DMS 273 treated with DMSO at 0.1 percent for 48 hours (cell line): ENCODE measurements at regions not wholly inside any gene's neighbourhood (a gene's known extent, or its start where the extent isn't known, plus 50 kb on each side); places are given as distances from the start of the nearest gene placed in this dataset.

Source experiments
- DNase-seq: peaks from one replicate; lab custom pipeline; 2025; lab: John Stamatoyannopoulos, UW

DNA sequence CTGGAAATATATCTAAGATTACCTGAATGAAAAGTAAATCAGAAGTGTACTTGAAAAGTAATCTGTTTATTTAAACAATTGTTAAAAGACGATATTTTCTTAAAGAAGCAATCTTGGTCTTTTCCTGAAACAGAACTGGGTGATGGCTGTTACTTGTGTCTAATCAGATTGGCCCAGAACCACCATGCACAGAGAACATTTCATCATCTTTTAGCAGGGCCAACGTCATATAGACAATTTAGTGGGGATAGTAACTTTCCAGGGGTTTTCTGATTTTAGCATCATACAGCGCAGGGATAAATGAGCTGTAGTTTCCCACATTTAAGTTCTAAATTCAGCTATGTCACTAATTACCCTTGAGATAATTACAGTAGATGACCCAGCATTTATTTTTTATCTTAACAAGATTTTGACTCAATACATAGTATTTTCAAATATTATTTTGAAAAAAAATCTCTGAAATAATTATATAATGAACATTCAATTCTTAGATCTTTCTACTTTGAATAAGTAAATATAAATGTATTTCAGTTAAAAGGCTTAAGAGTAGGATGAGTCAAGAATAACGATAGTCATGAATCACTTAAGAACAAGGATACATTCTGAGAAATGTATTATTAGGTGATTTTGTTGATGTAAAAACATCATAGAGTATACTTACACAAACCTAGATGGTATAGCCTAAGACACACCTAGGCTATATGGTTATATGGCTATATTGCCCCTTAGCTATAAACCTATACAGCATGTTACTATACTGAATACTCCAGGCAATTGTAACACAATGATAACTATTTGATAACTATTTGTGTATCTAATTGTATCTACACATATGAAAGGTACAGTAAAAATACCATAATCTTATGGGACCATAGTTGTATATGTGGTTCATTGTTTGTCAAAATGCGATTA, 103.8 kb upstream of the MME start:
- no peak for DNase-seq

GRCh38 chr3:154973851-154974250, 106.3 kb upstream of the MME start:
- DNase-seq, result no peak

DNA sequence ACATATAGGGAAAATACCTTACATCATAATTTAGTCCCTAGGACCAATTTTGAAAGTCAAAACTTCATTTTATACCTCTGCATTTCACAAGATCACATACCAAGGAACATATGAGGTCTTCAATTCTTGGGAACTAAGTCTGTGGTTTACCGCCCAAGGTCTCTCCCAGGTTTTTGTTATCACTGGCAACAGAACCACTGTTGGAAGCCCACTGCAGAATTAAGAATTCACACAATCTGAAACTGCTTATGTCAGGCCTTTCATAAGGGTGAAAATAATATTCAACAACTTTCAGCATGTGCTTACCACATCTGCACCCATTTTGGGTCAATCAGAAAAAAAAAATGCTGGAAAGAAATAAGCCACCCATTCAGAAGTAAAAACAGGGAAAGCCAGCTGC, 107.2 kb upstream of the MME start:
- no peak for DNase-seq

GRCh38 chr3:154971771-154972326, 108.3 kb upstream of the MME start:
- no peak for DNase-seq

GRCh38 chr3:154971341-154971740, 108.8 kb upstream of the MME start:
- DNase-seq, result no peak

- DNase-seq, result no peak
Observed at GRCh38 chr3:154970797-154971196, 109.3 kb upstream of the MME start.

GRCh38 chr3:154969366-154969765, 110.8 kb upstream of the MME start:
- DNase-seq, result no peak

GRCh38 chr3:154967090-154967489, 113.0 kb upstream of the MME start:
- no peak for DNase-seq

- DNase-seq, result no peak
Observed at GRCh38 chr3:154956815-154957214, 123.3 kb upstream of the MME start.

DNA sequence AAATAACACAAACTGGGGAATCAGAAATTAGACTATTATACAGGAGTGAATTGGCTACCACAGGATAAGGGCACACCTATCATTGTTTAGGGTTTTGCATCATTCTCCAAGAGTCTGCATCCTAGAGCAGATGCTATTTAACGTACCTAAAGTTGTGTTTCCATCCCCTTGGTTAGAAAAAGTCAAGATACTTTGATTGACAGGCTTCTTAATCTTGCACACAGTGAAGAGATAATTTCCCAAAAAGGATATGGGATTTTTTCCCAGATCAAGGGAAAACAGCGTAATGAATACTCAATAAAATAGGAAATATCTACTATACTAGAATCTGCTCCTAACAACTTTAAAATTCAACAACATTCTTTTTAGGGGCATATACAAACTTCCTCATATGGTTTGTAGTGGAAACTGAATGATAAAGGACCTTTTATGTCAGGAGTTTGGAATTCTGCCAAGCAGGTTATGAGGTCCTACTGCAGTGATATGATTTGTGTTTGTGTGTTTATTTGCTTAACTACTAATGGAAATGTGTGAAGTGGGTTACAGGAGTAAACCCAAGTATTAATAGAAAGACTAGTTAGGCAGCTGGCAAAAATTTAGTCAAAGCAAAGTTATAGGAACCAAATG, 124.1 kb upstream of the MME start:
- DNase-seq, result no peak

GRCh38 chr3:154954757-154955156, 125.4 kb upstream of the MME start:
- no peak for DNase-seq

DNA sequence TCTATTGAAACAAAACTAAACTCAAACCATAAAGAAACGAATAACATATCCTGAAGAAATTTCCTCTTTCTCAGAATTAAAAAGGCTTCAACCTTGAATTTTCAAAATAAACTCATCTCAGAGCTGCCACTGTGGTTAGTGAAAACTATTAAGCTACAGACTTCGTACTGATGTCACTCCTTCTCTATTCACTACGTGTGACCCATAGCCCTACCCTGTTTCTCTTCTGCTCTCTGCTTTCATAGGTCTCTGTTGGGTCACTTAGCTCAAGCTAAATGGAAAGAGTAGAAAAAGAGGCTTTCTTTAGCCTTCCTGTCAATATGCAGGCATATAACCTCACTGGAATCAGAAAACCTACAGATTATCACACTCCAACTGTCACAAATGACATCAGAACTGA, 126.6 kb upstream of the MME start:
- no peak for DNase-seq

GRCh38 chr3:154952553-154952952, 127.6 kb upstream of the MME start:
- DNase-seq, result no peak

- DNase-seq, result no peak
Observed at GRCh38 chr3:154943981-154944380, 136.1 kb upstream of the MME start.

DNA sequence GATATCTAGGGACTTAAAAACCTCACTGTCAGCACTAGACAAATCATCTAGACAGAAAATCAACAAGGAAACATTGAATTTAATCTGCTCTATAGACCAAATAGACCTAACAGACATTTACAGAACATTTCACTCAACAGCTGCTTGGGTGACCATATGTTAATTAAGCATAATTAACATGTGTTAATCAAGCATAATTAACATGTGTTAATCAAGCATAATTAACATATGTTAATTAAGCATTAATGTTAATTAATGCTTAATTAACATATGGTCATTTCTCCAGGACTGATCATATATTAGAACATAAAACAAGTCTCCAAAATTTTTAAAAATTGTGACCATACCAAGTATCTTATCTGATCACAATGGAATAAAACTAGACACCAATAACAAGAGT, 137.3 kb upstream of the MME start:
- DNase-seq, result no peak

DNA sequence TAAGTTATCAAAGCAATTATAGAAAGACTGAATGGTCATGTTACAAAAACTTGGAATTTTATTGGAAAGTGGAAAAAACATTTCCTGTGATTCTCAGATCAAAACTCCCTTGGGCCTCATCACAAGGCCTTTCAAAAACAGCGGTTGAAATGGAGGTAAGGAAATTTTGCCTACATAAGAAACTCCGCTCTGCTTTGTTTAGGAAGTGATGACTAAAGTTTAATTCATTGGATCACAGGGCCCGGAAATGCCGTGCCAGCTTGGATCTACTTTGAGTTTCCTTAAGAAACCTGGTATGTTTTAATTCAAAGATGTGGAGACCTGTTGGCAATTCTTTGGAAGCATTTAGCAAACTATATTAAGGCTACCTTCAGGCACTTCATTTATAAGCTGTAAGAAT, 143.9 kb upstream of the MME start:
- no peak for DNase-seq

DNA sequence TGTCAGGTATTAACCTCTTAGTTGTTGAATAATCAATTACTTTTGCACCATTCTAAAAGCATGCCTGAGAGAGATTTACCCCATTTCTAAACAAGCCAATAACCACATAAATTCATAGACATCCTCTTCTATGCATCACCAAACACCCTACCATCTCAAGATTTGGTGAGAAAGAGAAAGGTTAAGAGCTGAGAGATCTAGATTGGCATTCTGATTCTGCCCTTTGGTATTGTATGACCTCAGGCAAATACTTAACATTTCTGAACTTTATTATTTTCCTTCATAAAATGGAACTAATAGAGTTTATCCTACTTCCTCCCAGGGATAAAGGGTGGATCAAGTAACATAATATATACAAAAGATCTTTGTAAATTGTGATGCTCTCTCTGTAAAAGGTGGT, 146.5 kb upstream of the MME start:
- no peak for DNase-seq

DNA sequence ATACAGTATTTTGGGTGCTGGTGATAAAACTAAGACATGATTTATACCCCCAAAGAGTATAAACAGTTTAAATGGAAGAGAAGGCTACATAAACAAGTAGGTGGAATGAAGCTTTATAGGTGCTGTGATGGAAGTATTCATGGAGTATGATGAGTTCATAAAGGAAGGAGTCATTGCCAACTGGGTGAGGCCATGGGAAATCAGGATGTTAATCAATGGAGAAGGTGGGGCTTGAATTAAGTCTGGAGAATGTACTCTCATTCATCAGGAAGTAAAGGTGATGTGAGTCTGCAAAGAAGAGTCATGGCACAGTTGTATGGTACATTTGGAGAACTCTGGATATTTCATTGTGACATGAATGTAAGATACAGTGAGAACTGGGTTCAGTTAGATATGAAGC, 147.5 kb upstream of the MME start:
- no peak for DNase-seq

GRCh38 chr3:154931484-154931883, 148.6 kb upstream of the MME start:
- no peak for DNase-seq

DNA sequence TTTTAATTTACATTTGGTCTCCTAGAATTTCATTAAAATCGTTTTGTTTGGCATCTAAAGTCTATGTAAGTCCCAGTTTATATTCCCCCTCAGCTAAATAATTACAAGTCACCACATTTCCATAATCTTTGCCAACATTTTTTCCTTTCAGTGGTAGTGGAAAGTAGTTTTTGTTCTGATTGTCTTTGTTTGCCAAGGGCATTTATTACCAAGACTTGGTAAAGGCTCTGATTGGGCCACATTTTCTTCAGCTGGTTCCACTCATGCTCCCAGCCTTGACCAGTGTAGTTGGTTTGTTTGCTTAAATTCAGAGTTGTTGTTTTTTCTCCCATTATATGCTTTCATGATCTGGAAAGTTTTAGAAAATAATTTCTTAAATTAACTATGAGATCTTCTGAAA, 153.4 kb upstream of the MME start:
- DNase-seq, result no peak

DNA sequence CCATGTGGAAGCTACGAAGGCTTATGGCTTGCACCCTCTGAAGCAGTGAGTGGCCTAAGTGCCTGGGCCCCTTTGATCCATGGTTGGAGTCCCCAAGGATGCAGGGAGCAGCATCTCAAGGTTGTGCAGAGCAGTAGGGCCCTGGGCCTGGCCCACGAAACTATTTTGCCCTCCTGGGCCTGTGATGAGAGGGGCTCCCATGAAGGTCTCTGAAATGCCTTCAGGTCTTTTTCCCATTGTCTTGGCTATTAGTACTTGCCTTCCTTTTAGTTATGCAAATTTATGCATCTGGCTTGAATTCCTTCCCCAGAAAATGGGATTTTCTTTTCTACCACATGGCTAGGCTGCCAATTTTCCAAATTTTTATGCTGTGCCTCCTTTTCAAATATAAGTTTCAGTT, 158.8 kb upstream of the MME start:
- DNase-seq, result no peak

GRCh38 chr3:154919226-154919625, 160.9 kb upstream of the MME start:
- no peak for DNase-seq

- no peak for DNase-seq
Observed at GRCh38 chr3:154904328-154904727, 175.8 kb upstream of the MME start.
